ENCODE measurements at regions not wholly inside any gene's neighbourhood (a gene's known extent, or its start where the extent isn't known, plus 50 kb on each side); places are given as distances from the start of the nearest gene placed in this dataset.

GRCh38 chr9:88926781-88927505 lies 64.3 kb upstream of the S1PR3 start (continued):
- TF ChIP-seq RNF2 (IDR thresholded peaks at IDR 0.05; ENCODE audit: borderline replicate concordance, low read depth, low read length, missing control alignments, poor library complexity, severe bottlenecking) = no peak

Measured in H1 (cell line).